ENCODE measurements at regions not wholly inside any gene's neighbourhood (a gene's known extent, or its start where the extent isn't known, plus 50 kb on each side); places are given as distances from the start of the nearest gene placed in this dataset.

GRCh38 chr4:19319607-19320006 is 932.1 kb upstream of the SLIT2 start:
- no peak for TF ChIP-seq CTCF (IDR thresholded peaks at IDR 0.05; ENCODE audit: low read depth, low read length, missing control alignments)
- DNase-seq (ENCODE audit: low read depth): no peak
- no peak overlapping the region for H3K4me3 ChIP-seq (ENCODE audit: low read depth, low read length)

GRCh38 chr4:19317377-19317776 is 934.3 kb upstream of the SLIT2 start:
- DNase-seq (ENCODE audit: low read depth): no peak
- no peak for TF ChIP-seq CTCF (IDR thresholded peaks at IDR 0.05; ENCODE audit: low read depth, low read length, missing control alignments)

GRCh38 chr4:19314116-19314515 is 937.6 kb upstream of the SLIT2 start:
- H3K4me3 ChIP-seq (ENCODE audit: low read depth, low read length): no peak overlapping the region
- TF ChIP-seq CTCF (IDR thresholded peaks at IDR 0.05; ENCODE audit: low read depth, low read length, missing control alignments): no peak
- DNase-seq (ENCODE audit: low read depth): no peak

More at GRCh38 chr4:19317377-19317776, 934.3 kb upstream of the SLIT2 start:
- no peak overlapping the region for H3K4me3 ChIP-seq (ENCODE audit: low read depth, low read length)

GRCh38 chr4:19309378-19309777 is 942.3 kb upstream of the SLIT2 start:
- H3K4me3 ChIP-seq (ENCODE audit: low read depth, low read length): no peak overlapping the region
- TF ChIP-seq CTCF (IDR thresholded peaks at IDR 0.05; ENCODE audit: low read depth, low read length, missing control alignments): no peak
- DNase-seq (ENCODE audit: low read depth): no peak

- no peak for DNase-seq (ENCODE audit: low read depth)
- H3K4me3 ChIP-seq (ENCODE audit: low read depth, low read length): no peak overlapping the region
Measured at GRCh38 chr4:19304028-19304427, 947.7 kb upstream of the SLIT2 start.

GRCh38 chr4:19301527-19301926 is 950.2 kb upstream of the SLIT2 start:
- no peak for DNase-seq (ENCODE audit: low read depth)
- H3K4me3 ChIP-seq (ENCODE audit: low read depth, low read length): no peak overlapping the region
- TF ChIP-seq CTCF (IDR thresholded peaks at IDR 0.05; ENCODE audit: low read depth, low read length, missing control alignments): no peak

More at GRCh38 chr4:19304028-19304427, 947.7 kb upstream of the SLIT2 start:
- no peak for TF ChIP-seq CTCF (IDR thresholded peaks at IDR 0.05; ENCODE audit: low read depth, low read length, missing control alignments)

GRCh38 chr4:19300213-19300612 is 951.5 kb upstream of the SLIT2 start:
- no peak overlapping the region for H3K4me3 ChIP-seq (ENCODE audit: low read depth, low read length)
- no peak for TF ChIP-seq CTCF (IDR thresholded peaks at IDR 0.05; ENCODE audit: low read depth, low read length, missing control alignments)
- no peak for DNase-seq (ENCODE audit: low read depth)

All from GM12864 (cell line).